Astrocyte (in vitro differentiated cells and primary cell): ENCODE measurements at regions not wholly inside any gene's neighbourhood (a gene's known extent, or its start where the extent isn't known, plus 50 kb on each side); places are given as distances from the start of the nearest gene placed in this dataset.

Experiments
- DNase-seq: peaks from one replicate; pipeline ENCODE4 v3.0.0-alpha.2; 2010; ENCODE audit warnings: low read depth
- FAIRE-seq: peaks from 2 replicates; lab custom pipeline; 2011; peaks lifted over from hg19 to GRCh38; lab: Jason Lieb, UNC
- H2AFZ ChIP-seq: 2 replicates; pipeline ENCODE4 v1.6.0; 2012; ENCODE audit warnings: low read depth, low read length, inconsistent platforms
- H3K27ac ChIP-seq: 2 replicates; pipeline ENCODE4 v1.5.1; 2011; ENCODE audit warnings: low read depth, low read length, inconsistent platforms
- H3K27me3 ChIP-seq: 2 replicates; pipeline ENCODE4 v1.6.0; 2011; ENCODE audit warnings: low read length, inconsistent platforms; ENCODE audit not compliant: insufficient read depth
- H3K36me3 ChIP-seq: 2 replicates; pipeline ENCODE4 v1.5.1; 2011; ENCODE audit warnings: low read length, inconsistent platforms; ENCODE audit not compliant: insufficient read depth
- H3K4me1 ChIP-seq: 2 replicates; pipeline ENCODE4 v1.5.1; 2011; ENCODE audit warnings: low read length, inconsistent platforms; ENCODE audit not compliant: insufficient read depth
- H3K4me2 ChIP-seq: 2 replicates; pipeline ENCODE4 v1.6.0; 2012; ENCODE audit warnings: low read length, inconsistent platforms
- H3K4me3 ChIP-seq: 2 replicates; pipeline ENCODE4 v1.5.1; 2011; ENCODE audit warnings: low read depth, mild to moderate bottlenecking, low read length, inconsistent platforms; ENCODE audit not compliant: insufficient read depth
- H3K79me2 ChIP-seq: 2 replicates; pipeline ENCODE4 v1.6.0; 2012; ENCODE audit warnings: mild to moderate bottlenecking, low read length, inconsistent platforms; ENCODE audit not compliant: insufficient read depth
- H3K9ac ChIP-seq: 2 replicates; pipeline ENCODE4 v1.6.0; 2012; ENCODE audit warnings: mild to moderate bottlenecking, low read length, inconsistent platforms
- H3K9me3 ChIP-seq: 2 replicates; pipeline ENCODE4 v1.5.1; 2012; ENCODE audit warnings: low read depth, mild to moderate bottlenecking, low read length, inconsistent platforms; ENCODE audit not compliant: insufficient read depth
- H4K20me1 ChIP-seq: 2 replicates; pipeline ENCODE4 v1.6.0; 2012; ENCODE audit warnings: low read length, inconsistent platforms; ENCODE audit not compliant: insufficient read depth
- H3K27ac Mint-ChIP-seq: one replicate; pipeline ENCODE4 v1.8.0; 2021; ENCODE audit warnings: mild to moderate bottlenecking, mixed read lengths; ENCODE audit not compliant: unreplicated experiment
- H3K27me3 Mint-ChIP-seq: one replicate; pipeline ENCODE4 v1.8.0; 2021; ENCODE audit warnings: low read depth, mixed read lengths; ENCODE audit not compliant: unreplicated experiment
- H3K36me3 Mint-ChIP-seq: one replicate; pipeline ENCODE4 v1.8.0; 2021; ENCODE audit warnings: low read depth, mixed read lengths; ENCODE audit not compliant: unreplicated experiment
- H3K4me1 Mint-ChIP-seq: one replicate; pipeline ENCODE4 v1.8.0; 2021; ENCODE audit warnings: low read depth, mixed read lengths; ENCODE audit not compliant: unreplicated experiment
- H3K4me3 Mint-ChIP-seq: one replicate; pipeline ENCODE4 v1.8.0; 2021; ENCODE audit warnings: mild to moderate bottlenecking, moderate library complexity, mixed read lengths; ENCODE audit not compliant: unreplicated experiment
- H3K9me3 Mint-ChIP-seq: one replicate; pipeline ENCODE4 v1.8.0; 2021; ENCODE audit warnings: mild to moderate bottlenecking, mixed read lengths; ENCODE audit not compliant: unreplicated experiment
- EZH2 ChIP-seq: IDR thresholded peaks from 2 replicates; pipeline ENCODE4 v1.6.1; 2012; ENCODE audit warnings: mild to moderate bottlenecking, low read length, inconsistent platforms; ENCODE audit not compliant: insufficient read depth
- TF ChIP-seq, protein P1 (sequence below): IDR thresholded peaks from 2 replicates; pipeline ENCODE4 v1.5.1; 2011; ENCODE audit warnings: low read depth, mild to moderate bottlenecking, inconsistent platforms, low read length, moderate library complexity; ENCODE audit not compliant: insufficient read depth

DNA sequence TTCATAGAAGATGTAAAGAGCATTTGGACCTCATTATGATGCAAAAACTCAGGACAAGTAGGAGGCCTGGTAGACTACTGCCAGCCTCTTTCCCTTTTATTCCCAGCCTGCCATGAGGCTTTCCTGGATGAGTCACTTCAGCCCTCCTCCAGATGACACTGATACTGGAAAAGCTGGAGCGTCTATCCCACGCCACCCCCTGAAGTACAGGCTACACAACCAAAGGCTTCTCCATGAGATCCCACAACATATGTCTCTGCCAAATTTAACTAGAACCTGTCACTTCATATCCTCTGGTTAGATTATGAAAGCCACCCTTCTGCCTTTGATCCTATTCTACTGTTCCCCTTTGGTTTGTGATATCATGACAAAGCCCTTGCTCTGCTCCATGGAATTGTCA, 56.1 kb upstream of the CPNE4 start:
- no peaks in the 10 kb centered on the region for H3K36me3 ChIP-seq
- Mint-ChIP-seq H3K36me3 (no peaks in the 10 kb centered on the region), H3K27me3 (no peaks in the 10 kb centered on the region), H3K27ac (no peak overlapping the region), H3K4me1 (peaks cover 5% of the 10 kb centered on the region), H3K9me3 (no peaks in the 10 kb centered on the region), H3K4me3 (no peak overlapping the region)
- H4K20me1 ChIP-seq = no peaks in the 10 kb centered on the region
- DNase-seq = peak; percentile 46
- no peaks in the 10 kb centered on the region for H3K4me1 ChIP-seq
- no peaks in the 10 kb centered on the region for H3K27me3 ChIP-seq
- H3K9me3 ChIP-seq = no peaks in the 10 kb centered on the region
- TF ChIP-seq EZH2 = no peak
- TF ChIP-seq, protein P1, sequence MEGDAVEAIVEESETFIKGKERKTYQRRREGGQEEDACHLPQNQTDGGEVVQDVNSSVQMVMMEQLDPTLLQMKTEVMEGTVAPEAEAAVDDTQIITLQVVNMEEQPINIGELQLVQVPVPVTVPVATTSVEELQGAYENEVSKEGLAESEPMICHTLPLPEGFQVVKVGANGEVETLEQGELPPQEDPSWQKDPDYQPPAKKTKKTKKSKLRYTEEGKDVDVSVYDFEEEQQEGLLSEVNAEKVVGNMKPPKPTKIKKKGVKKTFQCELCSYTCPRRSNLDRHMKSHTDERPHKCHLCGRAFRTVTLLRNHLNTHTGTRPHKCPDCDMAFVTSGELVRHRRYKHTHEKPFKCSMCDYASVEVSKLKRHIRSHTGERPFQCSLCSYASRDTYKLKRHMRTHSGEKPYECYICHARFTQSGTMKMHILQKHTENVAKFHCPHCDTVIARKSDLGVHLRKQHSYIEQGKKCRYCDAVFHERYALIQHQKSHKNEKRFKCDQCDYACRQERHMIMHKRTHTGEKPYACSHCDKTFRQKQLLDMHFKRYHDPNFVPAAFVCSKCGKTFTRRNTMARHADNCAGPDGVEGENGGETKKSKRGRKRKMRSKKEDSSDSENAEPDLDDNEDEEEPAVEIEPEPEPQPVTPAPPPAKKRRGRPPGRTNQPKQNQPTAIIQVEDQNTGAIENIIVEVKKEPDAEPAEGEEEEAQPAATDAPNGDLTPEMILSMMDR = no peak
- H3K4me3 ChIP-seq = no peak overlapping the region
- no peak overlapping the region for H3K27ac ChIP-seq
- H2AFZ ChIP-seq = no peak overlapping the region
- no peaks in the 10 kb centered on the region for H3K79me2 ChIP-seq
- no peak overlapping the region for H3K4me2 ChIP-seq
- no peak for FAIRE-seq
- no peak overlapping the region for H3K9ac ChIP-seq

DNA sequence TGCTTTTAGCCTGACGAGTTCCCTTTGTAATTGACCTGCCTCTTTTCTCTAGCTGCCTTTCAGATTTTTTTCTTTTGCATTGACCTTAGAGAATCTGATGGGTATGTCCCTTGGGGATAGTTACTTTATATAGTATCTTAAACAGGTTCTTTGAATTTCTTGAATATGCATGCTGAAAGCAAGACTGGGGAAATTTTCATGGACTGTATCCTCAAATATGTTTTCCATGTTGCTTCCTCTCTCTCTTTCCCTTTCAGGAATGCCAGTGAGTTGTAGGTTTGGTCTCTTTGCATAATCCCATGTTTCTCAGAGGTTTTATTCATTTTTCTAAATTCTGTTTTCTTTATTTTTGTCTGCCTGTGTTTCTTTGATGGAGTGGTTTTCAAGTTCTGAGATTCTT, 81.8 kb upstream of the CPNE4 start:
- Histone ChIP-seq H3K9ac (no peak overlapping the region), H3K36me3 (no peaks in the 10 kb centered on the region), H2AFZ (no peak overlapping the region), H3K27me3 (no peaks in the 10 kb centered on the region), H3K9me3 (no peaks in the 10 kb centered on the region), H3K4me3 (no peak overlapping the region), H3K4me1 (no peaks in the 10 kb centered on the region), H3K27ac (no peak overlapping the region), H3K79me2 (no peaks in the 10 kb centered on the region), H4K20me1 (no peaks in the 10 kb centered on the region), H3K4me2 (no peak overlapping the region)
- Mint-ChIP-seq H3K27me3 (no peaks in the 10 kb centered on the region), H3K4me1 (peaks cover 2% of the 10 kb centered on the region), H3K27ac (no peak overlapping the region), H3K9me3 (peaks cover under 1% of the 10 kb centered on the region), H3K36me3 (no peaks in the 10 kb centered on the region), H3K4me3 (no peak overlapping the region)
- DNase-seq (no peak), FAIRE-seq (no peak)
- TF ChIP-seq, protein P1 = no peak
- no peak for TF ChIP-seq EZH2

DNA sequence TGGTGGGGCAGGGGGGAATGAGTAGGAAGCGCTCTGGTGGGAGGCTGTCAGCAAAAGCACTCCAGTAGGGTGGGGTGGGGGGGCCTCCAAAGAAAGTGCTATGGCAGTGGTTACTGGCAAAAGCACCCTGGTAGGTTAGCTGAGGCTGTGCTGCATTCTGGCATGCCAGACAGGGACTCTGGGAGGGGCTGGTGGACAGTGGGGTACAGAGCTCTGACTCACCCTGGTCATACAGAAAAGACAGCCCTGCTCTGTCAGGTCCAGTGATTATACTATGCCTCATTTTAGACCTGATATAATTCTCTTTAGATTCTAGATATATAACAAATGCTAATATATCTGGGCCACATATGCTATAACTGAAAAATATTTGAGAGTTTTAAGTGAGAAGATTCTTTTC, 82.8 kb upstream of the CPNE4 start:
- no peak overlapping the region for H3K4me3 Mint-ChIP-seq
- Histone ChIP-seq H3K4me1 (no peaks in the 10 kb centered on the region), H3K4me2 (no peak overlapping the region), H3K9ac (no peak overlapping the region), H4K20me1 (no peaks in the 10 kb centered on the region), H3K79me2 (no peaks in the 10 kb centered on the region), H3K4me3 (no peak overlapping the region), H3K9me3 (no peaks in the 10 kb centered on the region), H2AFZ (no peak overlapping the region), H3K27ac (no peak overlapping the region), H3K36me3 (no peaks in the 10 kb centered on the region), H3K27me3 (no peaks in the 10 kb centered on the region)
- H3K36me3 Mint-ChIP-seq = no peaks in the 10 kb centered on the region
- no peak for FAIRE-seq
- no peak for DNase-seq
- H3K27ac Mint-ChIP-seq = no peak overlapping the region
- TF ChIP-seq, protein P1 = no peak
- TF ChIP-seq EZH2 = no peak
- peaks cover 2% of the 10 kb centered on the region for H3K4me1 Mint-ChIP-seq
- H3K27me3 Mint-ChIP-seq = no peaks in the 10 kb centered on the region
- peaks cover 6% of the 10 kb centered on the region for H3K9me3 Mint-ChIP-seq
